ENCODE measurements at regions not wholly inside any gene's neighbourhood (a gene's known extent, or its start where the extent isn't known, plus 50 kb on each side); places are given as distances from the start of the nearest gene placed in this dataset.

GRCh38 chr13:99666146-99666805 is 165.0 kb downstream of the TM9SF2 start (continued):
- TF ChIP-seq SAP30 (IDR thresholded peaks at IDR 0.05; ENCODE audit: insufficient read depth, insufficient replicate concordance, low read length) (no peak), PHF8 (conservative IDR thresholded peaks at IDR 0.05; ENCODE audit: low read depth, low read length) (no peak), SRF (IDR thresholded peaks at IDR 0.05; ENCODE audit: low read depth, low read length) (no peak), MAX (IDR thresholded peaks at IDR 0.05) (no peak), ZNF274 (IDR thresholded peaks at IDR 0.05; ENCODE audit: borderline replicate concordance, extremely low read depth, low read length) (no peak)
- TF ChIP-seq, protein P1, sequence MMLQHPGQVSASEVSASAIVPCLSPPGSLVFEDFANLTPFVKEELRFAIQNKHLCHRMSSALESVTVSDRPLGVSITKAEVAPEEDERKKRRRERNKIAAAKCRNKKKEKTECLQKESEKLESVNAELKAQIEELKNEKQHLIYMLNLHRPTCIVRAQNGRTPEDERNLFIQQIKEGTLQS (IDR thresholded peaks at IDR 0.05; ENCODE audit: insufficient read depth, low read depth, low read length), result no peak

Data from H1 (cell line).